Uterus (tissue), 3 donors: ENCODE measurements at regions not wholly inside any gene's neighbourhood (a gene's known extent, or its start where the extent isn't known, plus 50 kb on each side); places are given as distances from the start of the nearest gene placed in this dataset.

Experiments
- DNase-seq, 2 donors: peaks; one replicate each; pipeline ENCODE4 v3.0.0-alpha.2; 2019 to 2020
- H3K27ac ChIP-seq, 2 donors: fragments of 200-600 bp; sonication (generic); 1 replicate in 1 of 2; 2 replicates in 1 of 2; pipeline ENCODE4 v1.5.1; 2016 to 2018
- H3K27me3 ChIP-seq, 2 donors: fragments of 200-600 bp; sonication (generic); one replicate each; pipeline ENCODE4 v1.5.1; 2018 to 2019; ENCODE audit warnings: control low read depth in 1 of 2
- H3K36me3 ChIP-seq, 2 donors: fragments of 200-600 bp; sonication (generic); one replicate each; pipeline ENCODE4 v1.5.1; 2019; ENCODE audit warnings: control low read depth in 1 of 2
- H3K4me1 ChIP-seq, 2 donors: fragments of 200-600 bp; sonication (generic); one replicate each; pipeline ENCODE4 v1.5.1; 2018 to 2019; ENCODE audit warnings: control low read depth in 1 of 2
- H3K4me3 ChIP-seq, 2 donors: fragments of 200-600 bp; sonication (generic); 1 replicate in 1 of 2; 2 replicates in 1 of 2; pipeline ENCODE4 v1.5.1; 2018 to 2019; ENCODE audit warnings: mild to moderate bottlenecking in 1 of 2
- H3K9me3 ChIP-seq, 2 donors: fragments of 200-600 bp; sonication (generic); one replicate each; pipeline ENCODE4 v1.5.1; 2019; ENCODE audit warnings: control low read depth in 1 of 2
- POLR2A ChIP-seq, 2 donors: fragments of 450-650 bp; IDR thresholded peaks; one replicate each; pipeline ENCODE4 v1.6.1; 2016; ENCODE audit warnings: antibody characterized with exemption in 2 of 2, mild to moderate bottlenecking in 1 of 2, moderate library complexity in 1 of 2
- intact Hi-C: fragments of 100-400 bp; cut with DNase I; formaldehyde crosslinking; loops from one replicate; pipeline ENCODE4 v1.15.1; 2023; ENCODE audit warnings: low total_unique reads
- TF ChIP-seq, protein P1 (sequence below), 4 experiments: fragments of 200-600 bp in 2 of 4; fragments of 450-650 bp in 2 of 4; sonication (generic) in 2 of 4; IDR thresholded peaks; one replicate each; pipeline ENCODE4 v1.5.1; 2016 to 2019; ENCODE audit warnings: antibody characterized with exemption in 4 of 4, mild to moderate bottlenecking in 2 of 4, moderate library complexity in 1 of 4
- donor health status: DM: yes; HTN: yes; CAD: no.

DNA sequence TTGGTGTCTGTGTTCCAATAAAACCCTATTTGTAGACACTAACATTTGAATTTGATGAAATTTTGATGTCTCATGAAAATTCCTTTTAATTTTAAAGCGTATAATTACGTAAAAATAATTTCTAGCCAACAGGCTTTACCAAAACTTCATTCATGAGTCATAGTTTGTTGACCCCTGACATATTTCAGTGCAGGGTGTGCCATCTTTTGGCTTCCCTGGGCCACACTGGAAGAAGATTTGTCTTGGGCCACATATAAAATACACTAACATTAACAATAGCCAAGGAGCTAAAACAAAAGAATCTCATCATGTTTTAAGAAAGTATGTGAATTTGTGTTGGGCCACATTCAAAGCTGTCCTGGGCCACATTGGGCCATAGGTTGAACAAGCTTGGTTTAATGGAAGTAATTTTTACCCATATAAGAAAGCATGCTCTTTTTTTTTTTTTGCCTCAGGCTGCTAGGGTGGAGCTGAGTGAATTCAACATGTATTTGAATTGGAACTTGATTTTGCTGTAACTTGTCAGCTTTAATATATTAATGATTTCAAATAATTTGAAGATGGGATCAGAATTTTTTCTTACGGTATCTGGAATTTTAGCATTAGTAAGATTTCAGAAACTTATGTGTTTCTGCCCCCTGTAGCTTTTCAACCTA, 267.7 kb upstream of the RGS18 start:
- intact Hi-C loops, result no loop called here
- Histone ChIP-seq H3K27me3 (no peaks in the 10 kb centered on the region), H3K9me3 (no peaks in the 10 kb centered on the region), H3K36me3 (no peaks in the 10 kb centered on the region), H3K27ac (no peak overlapping the region), H3K4me1 (no peaks in the 10 kb centered on the region), H3K4me3 (no peak overlapping the region)
- TF ChIP-seq, protein P1, sequence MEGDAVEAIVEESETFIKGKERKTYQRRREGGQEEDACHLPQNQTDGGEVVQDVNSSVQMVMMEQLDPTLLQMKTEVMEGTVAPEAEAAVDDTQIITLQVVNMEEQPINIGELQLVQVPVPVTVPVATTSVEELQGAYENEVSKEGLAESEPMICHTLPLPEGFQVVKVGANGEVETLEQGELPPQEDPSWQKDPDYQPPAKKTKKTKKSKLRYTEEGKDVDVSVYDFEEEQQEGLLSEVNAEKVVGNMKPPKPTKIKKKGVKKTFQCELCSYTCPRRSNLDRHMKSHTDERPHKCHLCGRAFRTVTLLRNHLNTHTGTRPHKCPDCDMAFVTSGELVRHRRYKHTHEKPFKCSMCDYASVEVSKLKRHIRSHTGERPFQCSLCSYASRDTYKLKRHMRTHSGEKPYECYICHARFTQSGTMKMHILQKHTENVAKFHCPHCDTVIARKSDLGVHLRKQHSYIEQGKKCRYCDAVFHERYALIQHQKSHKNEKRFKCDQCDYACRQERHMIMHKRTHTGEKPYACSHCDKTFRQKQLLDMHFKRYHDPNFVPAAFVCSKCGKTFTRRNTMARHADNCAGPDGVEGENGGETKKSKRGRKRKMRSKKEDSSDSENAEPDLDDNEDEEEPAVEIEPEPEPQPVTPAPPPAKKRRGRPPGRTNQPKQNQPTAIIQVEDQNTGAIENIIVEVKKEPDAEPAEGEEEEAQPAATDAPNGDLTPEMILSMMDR (IDR thresholded peaks at IDR 0.05), result no peak
- no peak for TF ChIP-seq POLR2A (IDR thresholded peaks at IDR 0.05)
- DNase-seq, result no peak

DNA sequence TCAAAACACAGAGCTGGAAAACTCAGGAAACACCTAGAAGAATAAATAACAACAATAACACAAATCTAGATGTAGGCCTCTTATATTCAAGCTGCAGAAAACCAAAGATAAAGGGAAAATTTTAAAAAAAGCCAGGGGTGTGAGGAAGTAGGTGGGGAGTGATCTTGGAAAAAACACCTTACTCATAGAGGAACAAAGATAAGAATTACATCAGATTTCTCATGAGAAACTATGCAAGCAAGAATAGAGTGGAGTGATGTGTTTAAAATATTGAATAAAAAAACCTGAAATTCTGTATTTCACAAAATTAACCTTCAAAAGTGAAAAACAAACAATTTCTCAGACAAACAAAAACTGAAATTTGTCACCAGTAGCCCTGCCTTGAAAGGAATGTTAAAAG, 265.5 kb upstream of the RGS18 start:
- H3K36me3 ChIP-seq, result no peaks in the 10 kb centered on the region
- H3K27ac ChIP-seq, result no peak overlapping the region
- DNase-seq, result no peak
- no peaks in the 10 kb centered on the region for H3K27me3 ChIP-seq
- H3K9me3 ChIP-seq, result no peaks in the 10 kb centered on the region
- intact Hi-C loops, result no loop called here
- no peak for TF ChIP-seq POLR2A (IDR thresholded peaks at IDR 0.05)
- TF ChIP-seq, protein P1 (IDR thresholded peaks at IDR 0.05), result no peak
- H3K4me1 ChIP-seq, result no peaks in the 10 kb centered on the region
- H3K4me3 ChIP-seq, result no peak overlapping the region

DNA sequence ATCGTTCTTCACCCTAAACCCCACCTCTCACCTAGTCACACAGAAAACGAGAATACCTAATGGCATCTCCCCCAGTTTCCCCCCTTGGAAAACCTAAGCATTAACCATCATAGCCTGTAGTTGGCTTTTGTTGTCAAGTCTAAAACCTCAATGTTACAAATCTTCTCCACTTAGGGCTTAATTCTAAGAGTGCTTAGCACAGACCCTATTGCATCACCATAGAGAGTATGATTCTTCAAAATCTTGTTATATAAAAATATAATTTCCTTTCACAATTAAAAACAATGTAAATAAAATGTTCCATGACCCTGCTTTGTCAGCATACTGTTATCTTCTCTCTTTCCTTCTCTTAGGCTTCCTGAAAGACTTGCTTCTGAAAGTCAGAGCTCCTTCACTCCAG, 263.2 kb upstream of the RGS18 start:
- H3K36me3 ChIP-seq, result no peaks in the 10 kb centered on the region
- DNase-seq, result no peak
- no peaks in the 10 kb centered on the region for H3K27me3 ChIP-seq
- TF ChIP-seq POLR2A (IDR thresholded peaks at IDR 0.05), result no peak
- TF ChIP-seq, protein P1 (IDR thresholded peaks at IDR 0.05), result no peak
- H3K27ac ChIP-seq, result no peak overlapping the region
- intact Hi-C loops, result no loop called here
- H3K4me3 ChIP-seq, result no peak overlapping the region
- no peaks in the 10 kb centered on the region for H3K4me1 ChIP-seq
- H3K9me3 ChIP-seq, result no peaks in the 10 kb centered on the region

GRCh38 chr1:191895462-191896058, 262.7 kb upstream of the RGS18 start:
- no peak overlapping the region for H3K4me3 ChIP-seq
- no peaks in the 10 kb centered on the region for H3K27me3 ChIP-seq
- H3K36me3 ChIP-seq, result no peaks in the 10 kb centered on the region
- no peak for DNase-seq
- TF ChIP-seq POLR2A (IDR thresholded peaks at IDR 0.05), result no peak
- H3K9me3 ChIP-seq, result no peaks in the 10 kb centered on the region
- no peak overlapping the region for H3K27ac ChIP-seq
- no peaks in the 10 kb centered on the region for H3K4me1 ChIP-seq
- intact Hi-C loops, result no loop called here

DNA sequence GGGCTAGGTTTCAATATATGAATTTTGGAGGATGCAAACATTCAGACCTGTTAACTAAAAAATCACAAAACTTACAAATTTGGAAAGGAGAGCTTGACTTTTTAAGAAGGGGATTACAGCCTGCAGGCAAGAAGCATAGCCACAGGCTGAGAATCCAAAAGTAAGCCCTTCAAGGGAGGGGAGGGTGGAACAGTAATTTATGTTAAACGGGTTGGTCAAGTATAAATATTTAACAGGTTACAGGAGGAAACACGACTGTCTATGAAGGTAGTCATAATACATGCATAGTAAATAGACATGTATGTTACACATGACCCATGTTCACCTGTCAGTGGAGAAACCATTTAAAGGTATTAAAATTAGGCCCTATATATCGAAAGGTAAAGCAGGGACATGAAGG, 261.1 kb upstream of the RGS18 start:
- H3K9me3 ChIP-seq, result no peaks in the 10 kb centered on the region
- no peak overlapping the region for H3K27ac ChIP-seq
- no peaks in the 10 kb centered on the region for H3K27me3 ChIP-seq
- intact Hi-C loops, result no loop called here
- TF ChIP-seq, protein P1 (IDR thresholded peaks at IDR 0.05), result no peak
- no peak for TF ChIP-seq POLR2A (IDR thresholded peaks at IDR 0.05)
- H3K4me3 ChIP-seq, result no peak overlapping the region
- H3K4me1 ChIP-seq, result no peaks in the 10 kb centered on the region
- no peaks in the 10 kb centered on the region for H3K36me3 ChIP-seq
- no peak for DNase-seq
